NCI-H2107 treated with DMSO at 0.1 percent for 48 hours (cell line): ENCODE measurements at regions not wholly inside any gene's neighbourhood (a gene's known extent, or its start where the extent isn't known, plus 50 kb on each side); places are given as distances from the start of the nearest gene placed in this dataset.

Experiments used
- DNase-seq: peaks from one replicate; lab custom pipeline; 2025; ENCODE audit not compliant: unreplicated experiment; lab: John Stamatoyannopoulos, UW

- no peak for DNase-seq
Measured at GRCh38 chr12:126708492-126708896, 1558.5 kb upstream of the TMEM132C start.

- DNase-seq: no peak
Measured at GRCh38 chr12:126718365-126718764, 1548.6 kb upstream of the TMEM132C start.

GRCh38 chr12:126719912-126720705 is 1546.9 kb upstream of the TMEM132C start:
- DNase-seq: no peak

GRCh38 chr12:126726481-126727217 is 1540.3 kb upstream of the TMEM132C start:
- DNase-seq: no peak

- no peak for DNase-seq
Measured at GRCh38 chr12:126727218-126728075, 1539.5 kb upstream of the TMEM132C start.

GRCh38 chr12:126734296-126734695 is 1532.7 kb upstream of the TMEM132C start:
- no peak for DNase-seq

- no peak for DNase-seq
Measured at GRCh38 chr12:126734710-126735109, 1532.3 kb upstream of the TMEM132C start.

- DNase-seq: no peak
Measured at GRCh38 chr12:126741536-126742240, 1525.3 kb upstream of the TMEM132C start.

- no peak for DNase-seq
Measured at GRCh38 chr12:126742241-126742641, 1524.7 kb upstream of the TMEM132C start.

GRCh38 chr12:126747530-126748149 is 1519.3 kb upstream of the TMEM132C start:
- DNase-seq: no peak

- no peak for DNase-seq
Measured at GRCh38 chr12:126752021-126752420, 1514.9 kb upstream of the TMEM132C start.

- DNase-seq: no peak
Measured at GRCh38 chr12:126757326-126757725, 1509.6 kb upstream of the TMEM132C start.

GRCh38 chr12:126760092-126760491 is 1506.9 kb upstream of the TMEM132C start:
- no peak for DNase-seq

- DNase-seq: no peak
Measured at GRCh38 chr12:126761420-126761819, 1505.5 kb upstream of the TMEM132C start.

GRCh38 chr12:126762150-126762549 is 1504.8 kb upstream of the TMEM132C start:
- no peak for DNase-seq

- DNase-seq: no peak
Measured at GRCh38 chr12:126763359-126763758, 1503.6 kb upstream of the TMEM132C start.

GRCh38 chr12:126767334-126767733 is 1499.6 kb upstream of the TMEM132C start:
- DNase-seq: no peak

GRCh38 chr12:126768517-126768916 is 1498.5 kb upstream of the TMEM132C start:
- DNase-seq: no peak

- DNase-seq: no peak
Measured at GRCh38 chr12:126770188-126770587, 1496.8 kb upstream of the TMEM132C start.

- no peak for DNase-seq
Measured at GRCh38 chr12:126772171-126772864, 1494.7 kb upstream of the TMEM132C start.
